OCI-LY1 (cell line): ENCODE measurements at regions not wholly inside any gene's neighbourhood (a gene's known extent, or its start where the extent isn't known, plus 50 kb on each side); places are given as distances from the start of the nearest gene placed in this dataset.

Source experiments
- H2AFZ ChIP-seq: fragments of 200-600 bp; sonication (generic), shearing (Covaris generic); 2 replicates; pipeline ENCODE4 v1.6.0; 2014; ENCODE audit warnings: antibody characterized with exemption, mild to moderate bottlenecking, low read length
- H3F3A ChIP-seq: fragments of 200-600 bp; sonication (generic), shearing (Covaris generic); 2 replicates; pipeline ENCODE4 v1.6.0; 2014; ENCODE audit warnings: mild to moderate bottlenecking, antibody characterized with exemption, low read length, moderate library complexity; ENCODE audit not compliant: insufficient read depth
- H3K27ac ChIP-seq: fragments of 200-600 bp; sonication (generic); 2 replicates; pipeline ENCODE4 v1.5.1; 2014; ENCODE audit warnings: low read length, mixed run types, mild to moderate bottlenecking, low read depth; ENCODE audit not compliant: poor library complexity, severe bottlenecking
- H3K27me3 ChIP-seq: fragments of 200-600 bp; sonication (generic); 2 replicates; pipeline ENCODE4 v1.6.0; 2014; ENCODE audit warnings: antibody characterized with exemption, mild to moderate bottlenecking, low read length, moderate library complexity; ENCODE audit not compliant: insufficient read depth
- H3K36me3 ChIP-seq: fragments of 200-600 bp; sonication (generic); 2 replicates; pipeline ENCODE4 v1.6.1; 2014; ENCODE audit warnings: mild to moderate bottlenecking, antibody characterized with exemption, low read length, moderate library complexity, mixed read lengths; ENCODE audit not compliant: insufficient read depth
- H3K4me1 ChIP-seq: fragments of 200-600 bp; sonication (generic); 2 replicates; pipeline ENCODE4 v1.5.1; 2014; ENCODE audit warnings: mild to moderate bottlenecking, low read length, moderate library complexity; ENCODE audit not compliant: insufficient read depth, severe bottlenecking
- H3K4me2 ChIP-seq: fragments of 200-600 bp; sonication (generic), shearing (Covaris generic); 2 replicates; pipeline ENCODE4 v1.6.1; 2014; ENCODE audit warnings: low read length
- H3K4me3 ChIP-seq: fragments of 200-600 bp; sonication (generic); 2 replicates; pipeline ENCODE4 v1.5.1; 2014; ENCODE audit warnings: low read length, low read depth, mild to moderate bottlenecking, mixed read lengths; ENCODE audit not compliant: poor library complexity, severe bottlenecking
- H3K79me2 ChIP-seq: fragments of 200-600 bp; shearing (Covaris generic); 2 replicates; pipeline ENCODE4 v1.6.1; 2016; ENCODE audit warnings: mixed run types, low read length, mixed read lengths; ENCODE audit not compliant: insufficient read depth
- H3K9ac ChIP-seq: fragments of 200-600 bp; sonication (generic), shearing (Covaris generic); 2 replicates; pipeline ENCODE4 v1.6.1; 2014; ENCODE audit warnings: mild to moderate bottlenecking, low read length, mixed read lengths
- H3K9me2 ChIP-seq: fragments of 200-600 bp; sonication (generic), shearing (Covaris generic); 2 replicates; pipeline ENCODE4 v1.6.1; 2014; ENCODE audit warnings: low read depth, mild to moderate bottlenecking, low read length, mixed read lengths
- H3K9me3 ChIP-seq: fragments of 200-600 bp; shearing (Covaris generic); 2 replicates; pipeline ENCODE4 v1.6.1; 2014; ENCODE audit warnings: low read length, mixed read lengths
- H4K20me1 ChIP-seq: fragments of 200-600 bp; sonication (generic), shearing (Covaris generic); 2 replicates; pipeline ENCODE4 v1.6.0; 2016; ENCODE audit warnings: mild to moderate bottlenecking, low read length; ENCODE audit not compliant: insufficient read depth
- CTCF ChIP-seq: fragments of 200-600 bp; sonication (generic), shearing (Covaris generic); IDR thresholded peaks from 2 replicates; pipeline ENCODE4 v1.5.1; 2017; ENCODE audit warnings: mild to moderate bottlenecking, antibody characterized with exemption, low read length, moderate library complexity, mixed read lengths
- EZH2 ChIP-seq: fragments of 200-600 bp; sonication (generic), shearing (Covaris generic); IDR thresholded peaks from 2 replicates; pipeline ENCODE4 v1.8.0; 2017; ENCODE audit warnings: borderline replicate concordance, mixed run types, mild to moderate bottlenecking, antibody characterized with exemption, low read length, moderate library complexity, mixed read lengths

- no peak for TF ChIP-seq EZH2
- TF ChIP-seq CTCF: no peak
- H2AFZ ChIP-seq: no peak overlapping the region
- H3K9ac ChIP-seq: no peak overlapping the region
- no peaks in the 10 kb centered on the region for H3K9me2 ChIP-seq
- H3K4me2 ChIP-seq: no peak overlapping the region
- H3K79me2 ChIP-seq: no peaks in the 10 kb centered on the region
- no peak overlapping the region for H3K4me3 ChIP-seq
- H3K27me3 ChIP-seq: no peaks in the 10 kb centered on the region
- H3K36me3 ChIP-seq: no peaks in the 10 kb centered on the region
- H3K9me3 ChIP-seq: no peaks in the 10 kb centered on the region
- H3K4me1 ChIP-seq: no peaks in the 10 kb centered on the region
- no peaks in the 10 kb centered on the region for H4K20me1 ChIP-seq
- no peak overlapping the region for H3K27ac ChIP-seq
- no peaks in the 10 kb centered on the region for H3F3A ChIP-seq
Observed at GRCh38 chr13:90428522-90429210, 918.8 kb upstream of the MIR17HG start.

- Histone ChIP-seq H3K9me2 (no peaks in the 10 kb centered on the region), H3F3A (no peaks in the 10 kb centered on the region), H3K9me3 (no peaks in the 10 kb centered on the region), H2AFZ (no peak overlapping the region), H3K9ac (no peak overlapping the region), H3K4me2 (no peak overlapping the region), H3K27ac (no peak overlapping the region), H3K4me3 (no peak overlapping the region), H3K27me3 (no peaks in the 10 kb centered on the region), H3K4me1 (no peaks in the 10 kb centered on the region), H4K20me1 (no peaks in the 10 kb centered on the region), H3K36me3 (no peaks in the 10 kb centered on the region), H3K79me2 (no peaks in the 10 kb centered on the region)
- TF ChIP-seq EZH2 (no peak), CTCF (no peak)
Observed at GRCh38 chr13:90430127-90430526, 917.4 kb upstream of the MIR17HG start.

GRCh38 chr13:90436697-90437096 is 910.8 kb upstream of the MIR17HG start:
- no peak overlapping the region for H3K27ac ChIP-seq
- H3K79me2 ChIP-seq: no peaks in the 10 kb centered on the region
- no peaks in the 10 kb centered on the region for H3F3A ChIP-seq
- no peaks in the 10 kb centered on the region for H3K36me3 ChIP-seq
- no peaks in the 10 kb centered on the region for H4K20me1 ChIP-seq
- no peak overlapping the region for H2AFZ ChIP-seq
- H3K9me3 ChIP-seq: no peaks in the 10 kb centered on the region
- H3K9ac ChIP-seq: no peak overlapping the region
- H3K4me3 ChIP-seq: no peak overlapping the region
- TF ChIP-seq CTCF (no peak), EZH2 (no peak)
- no peak overlapping the region for H3K4me2 ChIP-seq
- no peaks in the 10 kb centered on the region for H3K27me3 ChIP-seq
- H3K4me1 ChIP-seq: no peaks in the 10 kb centered on the region
- no peaks in the 10 kb centered on the region for H3K9me2 ChIP-seq
